ENCODE measurements at regions not wholly inside any gene's neighbourhood (a gene's known extent, or its start where the extent isn't known, plus 50 kb on each side); places are given as distances from the start of the nearest gene placed in this dataset.

GRCh38 chr22:22746963-22747933 lies 102.8 kb downstream of the GGTLC2 start:
- no peak overlapping the region for H3K4me3 ChIP-seq (ENCODE audit: low read length)
- no peak for DNase-seq (ENCODE audit: low read depth)
- no peak for TF ChIP-seq CTCF (IDR thresholded peaks at IDR 0.05; ENCODE audit: insufficient read depth, low read depth, low read length, missing control alignments)

- TF ChIP-seq CTCF (IDR thresholded peaks at IDR 0.05; ENCODE audit: insufficient read depth, low read depth, low read length, missing control alignments): peak; percentile 90
- DNase-seq (ENCODE audit: low read depth): peak; percentile 54
- H3K4me3 ChIP-seq (ENCODE audit: low read length): no peak overlapping the region
These were observed 103.9 kb downstream of the GGTLC2 start for GRCh38 chr22:22748297-22748743.

DNA sequence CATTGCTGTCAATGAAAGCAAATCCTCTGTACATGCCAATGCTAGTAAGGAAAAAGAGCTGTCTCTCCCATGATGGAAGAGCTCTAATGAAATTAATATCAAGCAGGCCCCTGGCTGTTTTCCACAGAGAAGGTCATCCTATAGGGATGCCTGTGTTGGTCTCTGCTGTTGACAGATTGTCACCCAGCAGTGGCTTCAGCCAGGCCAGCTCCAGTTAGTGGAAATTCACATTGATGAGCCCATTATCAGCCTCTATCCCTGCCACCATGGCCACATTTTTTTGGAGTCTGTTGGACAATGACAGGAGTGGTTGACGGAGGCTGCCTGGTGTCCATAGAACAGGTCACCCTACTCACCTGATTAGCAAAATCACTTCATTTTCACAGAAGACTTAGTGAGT lies 104.3 kb downstream of the GGTLC2 start:
- H3K4me3 ChIP-seq (ENCODE audit: low read length): no peak overlapping the region
- no peak for DNase-seq (ENCODE audit: low read depth)
- TF ChIP-seq CTCF (IDR thresholded peaks at IDR 0.05; ENCODE audit: insufficient read depth, low read depth, low read length, missing control alignments): no peak

DNA sequence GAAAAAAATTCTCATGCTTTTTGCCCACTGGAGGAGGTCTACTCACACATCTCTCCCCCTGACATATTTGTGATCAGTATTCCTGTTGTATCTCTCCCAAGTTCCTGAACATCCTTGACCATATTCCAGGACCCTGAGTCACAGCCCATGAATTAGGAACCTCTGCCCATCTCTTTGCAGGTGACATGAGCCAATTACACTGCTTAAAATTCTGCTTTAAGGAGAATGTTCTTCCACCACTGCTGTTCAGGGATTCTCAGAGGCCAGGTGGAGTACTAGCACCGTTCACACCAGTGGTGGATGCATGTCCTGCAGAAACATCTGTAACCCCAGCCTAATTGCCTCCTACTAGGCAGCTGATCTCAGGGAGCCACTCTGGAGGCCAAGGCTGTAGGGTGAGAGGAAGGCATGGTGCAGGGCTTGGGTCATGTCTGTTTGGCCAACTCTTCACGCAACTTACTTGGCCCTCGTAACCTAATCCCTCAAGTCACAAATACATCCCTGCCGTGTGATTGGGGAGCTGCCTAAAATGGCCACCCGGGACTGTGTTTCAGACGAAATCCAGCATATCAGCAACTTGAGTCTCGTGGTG lies 104.8 kb downstream of the GGTLC2 start:
- DNase-seq (ENCODE audit: low read depth): no peak
- H3K4me3 ChIP-seq (ENCODE audit: low read length): no peak overlapping the region
- TF ChIP-seq CTCF (IDR thresholded peaks at IDR 0.05; ENCODE audit: insufficient read depth, low read depth, low read length, missing control alignments): no peak

DNA sequence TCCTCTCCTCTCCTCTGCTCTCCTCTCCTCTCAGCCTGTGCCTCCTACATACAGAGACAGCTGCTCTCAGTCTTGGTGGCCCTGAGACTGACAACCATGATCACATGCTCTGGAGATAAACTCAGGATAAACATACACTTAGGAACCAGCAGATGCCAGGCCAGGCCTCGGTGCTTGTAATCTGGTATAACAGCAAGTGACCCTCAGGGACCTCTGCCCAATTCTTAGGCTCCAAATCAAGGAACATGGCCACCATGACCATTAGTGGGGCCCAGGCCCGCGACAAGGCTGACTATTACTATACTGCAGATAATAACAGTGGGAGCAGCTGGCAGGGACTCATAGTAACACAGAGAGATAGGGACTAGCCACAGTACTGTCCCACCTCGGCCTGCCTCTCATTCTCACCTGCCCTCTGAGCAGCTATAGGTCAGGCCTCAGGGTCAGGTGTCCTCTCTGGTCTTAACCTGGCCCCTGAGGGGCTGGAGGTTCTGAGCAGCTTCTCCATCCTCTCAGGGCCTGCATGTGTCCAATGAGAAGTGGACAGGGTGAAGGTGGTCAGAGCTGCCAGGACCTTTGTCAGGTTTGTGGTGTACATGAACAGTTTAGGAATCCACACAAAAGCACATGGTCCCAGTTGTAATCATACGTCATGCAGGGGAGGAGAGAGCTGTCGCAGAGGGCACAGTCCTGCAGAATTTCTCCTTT lies 106.1 kb downstream of the GGTLC2 start:
- no peak overlapping the region for H3K4me3 ChIP-seq (ENCODE audit: low read length)
- no peak for DNase-seq (ENCODE audit: low read depth)
- no peak for TF ChIP-seq CTCF (IDR thresholded peaks at IDR 0.05; ENCODE audit: insufficient read depth, low read depth, low read length, missing control alignments)

DNA sequence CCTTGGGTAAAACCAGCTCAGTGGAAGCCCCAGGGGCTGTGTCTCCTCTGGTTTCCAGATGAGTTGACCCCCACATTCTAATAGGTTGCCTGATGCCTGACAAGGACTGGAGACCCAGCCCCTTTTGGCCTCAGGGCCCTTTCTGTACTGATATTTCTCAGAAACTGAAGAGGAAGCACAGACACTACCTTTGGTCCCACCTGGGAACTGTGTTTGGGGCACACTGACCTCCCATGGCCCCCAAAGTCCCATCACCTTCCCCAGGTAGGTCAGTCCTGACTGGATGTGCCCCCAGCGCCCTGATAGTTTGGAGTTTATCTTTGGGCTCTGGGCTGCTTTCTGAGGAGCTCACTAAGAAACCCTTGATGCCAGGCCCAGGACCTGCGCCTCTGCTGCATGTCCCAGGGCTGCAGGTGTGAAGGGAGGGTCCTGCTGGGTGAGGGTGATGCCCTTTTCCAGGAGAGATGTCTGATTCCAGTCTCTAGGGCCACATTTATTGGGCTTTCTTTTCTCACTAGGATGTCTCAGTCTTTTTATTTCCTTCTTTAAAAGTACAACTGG lies 106.7 kb downstream of the GGTLC2 start:
- DNase-seq (ENCODE audit: low read depth): no peak
- no peak for TF ChIP-seq CTCF (IDR thresholded peaks at IDR 0.05; ENCODE audit: insufficient read depth, low read depth, low read length, missing control alignments)
- no peak overlapping the region for H3K4me3 ChIP-seq (ENCODE audit: low read length)
